HepG2 (cell line): ENCODE measurements at regions not wholly inside any gene's neighbourhood (a gene's known extent, or its start where the extent isn't known, plus 50 kb on each side); places are given as distances from the start of the nearest gene placed in this dataset.
A peak's percentile ranks its signal among the peaks of the same experiment; 100 is the strongest.

Experiments
- ATAC-seq: fragments of 200-7000 bp; cut with Tn5 transposase; 3 replicates; pipeline ENCODE4 v1.9.1; 2020; ENCODE audit warnings: mild to moderate bottlenecking, moderate library complexity
- BruUV-seq: library from RNA; stranded (reverse); fragments of 400-500 nt; replicated peaks from 2 replicates; lab custom pipeline; 2021; lab: Mats Ljungman, UMichigan
- CTCF ChIA-PET: fragments of 300-600 bp; formaldehyde crosslinking; extraction: SDS; loops from one replicate; lab custom pipeline; 2021; ENCODE audit warnings: low total read pairs, inconsistent platforms, low intra/inter-chr PET ratio; lab: Yijun Ruan, JAX
- POLR2A ChIA-PET: fragments of 350-600 bp; sonication (Branson Sonifier 250); formaldehyde crosslinking; loops from one replicate; lab custom pipeline; 2020; ENCODE audit warnings: antibody characterized with exemption, inconsistent platforms; lab: Yijun Ruan, JAX
- DNase-seq: peaks from one replicate; pipeline ENCODE4 v3.0.0-alpha.2; 2015; ENCODE audit warnings: low spot score
- FAIRE-seq: peaks from 3 replicates; lab custom pipeline; 2011; peaks lifted over from hg19 to GRCh38; lab: Jason Lieb, UNC
- H2AFZ ChIP-seq: one replicate; pipeline ENCODE4 v1.6.1; 2011; ENCODE audit warnings: low read length, inconsistent platforms
- H3K27ac ChIP-seq: fragments of 300-600 bp; 3 replicates; pipeline ENCODE4 v1.8.0; 2011; ENCODE audit warnings: mixed run types, mild to moderate bottlenecking, mixed read lengths, low read length, inconsistent platforms; ENCODE audit not compliant: insufficient read depth; ENCODE audit errors: extremely low read length
- H3K27me3 ChIP-seq, 2 experiments: fragments of 200-600 bp in 1 of 2; 2 replicates in 1 of 2; 3 replicates in 1 of 2; pipeline versions ENCODE4 v1.6.0 to v1.8.0; 2011; ENCODE audit warnings: low read length in 2 of 2, mild to moderate bottlenecking in 2 of 2, moderate library complexity in 2 of 2, inconsistent platforms in 1 of 2; ENCODE audit not compliant: insufficient read depth in 2 of 2, control insufficient read depth in 1 of 2
- H3K36me3 ChIP-seq, 2 experiments: fragments of 200-600 bp in 1 of 2; replicated peaks in 1 of 2; 2 replicates in 1 of 2; 3 replicates in 1 of 2; pipeline versions ENCODE4 v1.5.1 to v1.8.0; 2011; ENCODE audit warnings: low read length in 2 of 2, inconsistent platforms in 1 of 2; ENCODE audit not compliant: insufficient read depth in 2 of 2, control insufficient read depth in 1 of 2
- H3K4me1 ChIP-seq: 2 replicates; pipeline ENCODE4 v1.5.1; 2012; ENCODE audit warnings: low read length, inconsistent platforms; ENCODE audit not compliant: insufficient read depth
- H3K4me2 ChIP-seq: 2 replicates; pipeline ENCODE4 v1.6.0; 2011; ENCODE audit warnings: low read depth, low read length, inconsistent platforms
- H3K4me3 ChIP-seq, 3 experiments: fragments of 200-600 bp in 1 of 3; sonication (generic), shearing (Covaris generic) in 1 of 3; replicated peaks in 1 of 3; 2 replicates each; pipeline ENCODE4 v1.5.1; 2011 to 2016; ENCODE audit warnings: low read length in 3 of 3, inconsistent platforms in 2 of 3, low read depth in 2 of 3, mild to moderate bottlenecking in 2 of 3, control low read depth in 1 of 3, mixed read lengths in 1 of 3; ENCODE audit not compliant: insufficient read depth in 1 of 3
- H3K79me2 ChIP-seq: one replicate; pipeline ENCODE4 v1.6.1; 2011; ENCODE audit warnings: low read length, inconsistent platforms; ENCODE audit not compliant: insufficient read depth
- H3K9ac ChIP-seq: 2 replicates; pipeline ENCODE4 v1.6.0; 2011; ENCODE audit warnings: mild to moderate bottlenecking, low read depth, low read length, inconsistent platforms; ENCODE audit not compliant: insufficient read depth
- H3K9me3 ChIP-seq: 2 replicates; pipeline ENCODE4 v1.5.1; 2012; ENCODE audit warnings: mild to moderate bottlenecking, low read length
- H4K20me1 ChIP-seq: 2 replicates; pipeline ENCODE4 v1.6.0; 2011; ENCODE audit warnings: inconsistent platforms, mild to moderate bottlenecking, low read length, moderate library complexity; ENCODE audit not compliant: insufficient read depth
- ZNF512 ChIP-seq: sonication (generic); formaldehyde crosslinking; IDR thresholded peaks from 2 replicates; pipeline ENCODE4 v1.4.0; 2020; ENCODE audit warnings: mild to moderate bottlenecking, missing genetic modification reagents
- ZNF777 ChIP-seq: sonication (generic); formaldehyde crosslinking; IDR thresholded peaks from 2 replicates; pipeline ENCODE4 v1.4.0; 2020; ENCODE audit warnings: missing genetic modification reagents
- ZXDC ChIP-seq: sonication (generic); formaldehyde crosslinking; IDR thresholded peaks from 2 replicates; pipeline ENCODE4 v1.5.0; 2020; ENCODE audit warnings: mild to moderate bottlenecking, missing genetic modification reagents
- WGBS: methylation state at CpG from one replicate; pipeline ENCODE4 v1.1.6; 2017; ENCODE audit warnings: low lambda C conversion rate; 5-methylcytosine and 5-hydroxymethylcytosine counted together
- in situ Hi-C: cut with HindIII; loops from 2 replicates; pipeline ENCODE4 v1.10.0; 2017; ENCODE audit warnings: low pct_unique_long_range_greater_than_20kb; ENCODE audit not compliant: extremely low pct_ligation_motif_present
- intact Hi-C: fragments of 100-400 bp; cut with micrococcal nuclease; formaldehyde crosslinking; loops from one replicate; pipeline ENCODE4 v1.10.0; 2022; ENCODE audit not compliant: unreplicated experiment

GRCh38 chr12:46451276-46452021 lies 78.9 kb upstream of the SLC38A2 start:
- Histone ChIP-seq H3K9me3 (no peaks in the 10 kb centered on the region), H2AFZ (no peak overlapping the region), H3K27ac (no peak overlapping the region), H3K27me3 (no peaks in the 10 kb centered on the region), H3K4me3 (no peak overlapping the region), H4K20me1 (no peaks in the 10 kb centered on the region), H3K4me2 (no peak overlapping the region), H3K36me3 (no peaks in the 10 kb centered on the region), H3K9ac (no peak overlapping the region), H3K79me2 (no peaks in the 10 kb centered on the region), H3K4me1 (peaks cover 64% of the 10 kb centered on the region)
- no peak for ATAC-seq
- TF ChIP-seq ZNF512 (CRISPR knock-in tag): 0 out of 2 replicates have a peak, but pooled peaks have one; percentile 40
- no peak for TF ChIP-seq ZNF777 (CRISPR knock-in tag)
- TF ChIP-seq ZXDC (CRISPR knock-in tag): no peak
- ChIA-PET CTCF (no interaction called here), POLR2A (no interaction called here)
- BruUV-seq: no TSS peak
- intact Hi-C loops (no loop called here), in situ Hi-C loops (no loop called here)
- WGBS: 77% methylated on average over 5 of the region's 5 CpGs
- FAIRE-seq: no peak
- no peak for DNase-seq
